ENCODE measurements at regions not wholly inside any gene's neighbourhood (a gene's known extent, or its start where the extent isn't known, plus 50 kb on each side); places are given as distances from the start of the nearest gene placed in this dataset.

GRCh38 chr2:76455910-76456309 lies 745.2 kb upstream of the GCFC2 start:
- DNase-seq (ENCODE audit: low read depth in 3 of 3) = no peak

DNA sequence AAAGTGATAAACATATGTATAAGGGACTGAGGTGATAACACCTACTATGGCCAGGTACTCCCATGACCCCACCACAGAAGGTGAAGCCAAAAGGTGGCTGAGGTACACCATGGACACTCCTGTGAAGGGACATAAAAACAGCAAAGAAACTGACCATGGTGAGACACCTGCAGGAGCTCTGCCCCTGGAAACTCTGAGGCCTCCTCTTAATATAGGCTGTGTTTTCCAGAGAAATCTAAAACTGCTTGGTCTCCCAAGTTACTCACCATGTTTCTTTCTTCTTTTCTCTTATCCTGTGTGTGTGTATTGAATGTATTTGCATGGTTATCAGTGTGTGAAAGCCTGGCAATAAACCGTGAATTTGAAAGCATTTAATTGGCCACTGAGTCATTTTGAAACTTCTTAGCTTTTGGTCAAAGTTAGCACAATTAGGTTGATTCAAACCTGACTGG lies 739.3 kb upstream of the GCFC2 start:
- no peak for DNase-seq (ENCODE audit: low read depth in 3 of 3)

DNA sequence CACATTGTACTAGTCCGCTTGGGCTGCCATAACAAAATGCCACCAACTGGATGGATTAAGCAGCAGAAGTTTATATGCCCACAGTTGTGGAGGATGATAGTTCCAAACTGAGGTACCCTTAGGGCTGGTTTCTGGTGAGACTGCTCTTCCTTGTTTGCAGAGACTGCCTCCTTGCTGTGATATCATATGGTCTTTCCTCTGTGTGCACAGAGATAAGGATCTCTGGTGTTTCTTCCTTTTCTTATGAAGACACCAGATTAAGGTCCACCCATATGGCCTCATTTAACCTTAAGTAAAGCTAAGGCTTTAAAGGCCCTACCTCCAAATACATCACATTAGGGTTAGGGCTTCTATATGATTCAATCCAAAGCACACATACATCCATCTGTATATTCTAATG lies 738.2 kb upstream of the GCFC2 start:
- no peak for DNase-seq (ENCODE audit: low read depth in 3 of 3)

GRCh38 chr2:76447294-76447693 lies 736.6 kb upstream of the GCFC2 start:
- no peak for DNase-seq (ENCODE audit: low read depth in 3 of 3)

DNA sequence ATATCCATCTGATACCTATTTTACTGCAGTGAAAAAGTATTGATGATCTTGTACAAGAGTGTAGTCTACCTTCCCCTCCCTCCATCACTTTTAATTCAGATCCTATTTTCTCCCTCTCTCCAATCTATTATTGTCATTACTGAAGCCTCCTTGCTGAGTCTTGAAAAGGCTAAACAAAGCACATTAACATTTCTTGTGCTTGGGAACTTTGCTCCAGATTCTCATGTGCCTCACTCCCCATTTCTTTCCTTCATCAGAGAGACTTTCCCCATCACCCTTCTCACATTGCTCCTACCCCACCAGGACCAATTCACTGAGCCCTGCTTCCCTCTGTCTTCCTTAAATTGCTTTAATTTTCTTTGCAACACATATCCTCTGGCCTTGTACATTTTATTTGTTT lies 736.2 kb upstream of the GCFC2 start:
- no peak for DNase-seq (ENCODE audit: low read depth in 3 of 3)

- no peak for DNase-seq (ENCODE audit: low read depth in 3 of 3)
These were observed 735.2 kb upstream of the GCFC2 start for GRCh38 chr2:76445880-76446279.

GRCh38 chr2:76444732-76445131 lies 734.0 kb upstream of the GCFC2 start:
- no peak for DNase-seq (ENCODE audit: low read depth in 3 of 3)

DNA sequence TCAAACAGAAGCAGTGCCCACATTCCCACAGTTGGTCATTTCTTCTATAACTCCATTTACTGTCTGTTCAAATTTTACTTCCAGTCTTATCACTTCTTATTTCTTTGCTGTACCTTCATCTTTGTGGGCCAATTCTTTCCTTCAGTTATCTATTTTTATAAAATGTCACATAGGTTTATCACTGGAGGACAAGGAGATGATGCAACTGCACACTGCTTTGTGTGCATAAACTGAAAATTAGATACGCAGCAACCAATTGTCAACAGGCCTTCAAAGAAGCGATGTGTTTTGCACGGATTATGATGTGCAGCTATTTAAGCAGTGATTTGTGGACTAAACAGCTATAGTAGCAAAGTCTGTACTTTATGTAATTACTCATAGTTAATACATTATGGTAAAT lies 726.8 kb upstream of the GCFC2 start:
- DNase-seq (ENCODE audit: low read depth in 3 of 3) = no peak

DNA sequence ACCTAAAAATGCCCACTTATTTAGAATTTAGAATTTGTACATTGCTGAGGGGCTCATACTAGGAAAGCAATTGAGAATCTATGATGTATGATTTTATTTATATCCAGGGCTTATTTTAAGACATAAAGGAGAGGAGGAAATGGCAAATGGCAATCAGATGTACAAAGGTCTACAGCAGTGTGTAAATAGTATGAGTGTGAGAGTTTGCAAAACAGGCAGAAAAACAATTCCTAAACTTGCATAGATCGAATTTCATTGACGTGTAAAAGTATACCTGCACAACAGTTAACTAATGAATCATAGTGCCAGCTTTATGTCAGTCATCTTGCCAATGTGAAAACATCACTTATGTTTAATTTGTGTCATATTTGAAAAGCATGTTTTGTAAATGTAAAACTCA lies 718.7 kb upstream of the GCFC2 start:
- no peak for DNase-seq (ENCODE audit: low read depth in 3 of 3)

DNA sequence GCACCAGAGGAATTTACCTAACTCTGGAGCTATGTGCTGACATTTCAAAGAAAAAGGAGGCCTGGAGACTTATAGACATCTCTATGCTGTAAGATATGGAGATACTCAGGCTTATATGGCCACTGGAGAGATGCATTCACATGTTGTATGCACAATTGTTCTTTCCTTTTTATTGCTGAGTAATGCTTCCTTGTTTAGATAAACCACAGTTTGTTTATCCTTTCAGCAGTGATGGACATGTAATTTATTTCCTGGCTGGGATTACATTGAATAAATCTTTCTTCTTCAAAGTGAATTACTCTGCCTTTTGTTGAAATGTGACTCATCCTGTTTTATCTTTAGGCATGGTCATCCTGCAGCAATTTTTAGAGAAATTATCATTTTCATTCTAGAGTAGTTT lies 716.7 kb upstream of the GCFC2 start:
- DNase-seq (ENCODE audit: low read depth in 3 of 3) = no peak

- no peak for DNase-seq (ENCODE audit: low read depth in 3 of 3)
These were observed 705.1 kb upstream of the GCFC2 start for GRCh38 chr2:76415821-76416220.

GRCh38 chr2:76413436-76413835 lies 702.7 kb upstream of the GCFC2 start:
- no peak for DNase-seq (ENCODE audit: low read depth in 3 of 3)

GRCh38 chr2:76406134-76406855 lies 695.6 kb upstream of the GCFC2 start:
- no peak for DNase-seq (ENCODE audit: low read depth in 3 of 3)

- no peak for DNase-seq (ENCODE audit: low read depth in 3 of 3)
These were observed 682.6 kb upstream of the GCFC2 start for GRCh38 chr2:76393356-76393755.

DNA sequence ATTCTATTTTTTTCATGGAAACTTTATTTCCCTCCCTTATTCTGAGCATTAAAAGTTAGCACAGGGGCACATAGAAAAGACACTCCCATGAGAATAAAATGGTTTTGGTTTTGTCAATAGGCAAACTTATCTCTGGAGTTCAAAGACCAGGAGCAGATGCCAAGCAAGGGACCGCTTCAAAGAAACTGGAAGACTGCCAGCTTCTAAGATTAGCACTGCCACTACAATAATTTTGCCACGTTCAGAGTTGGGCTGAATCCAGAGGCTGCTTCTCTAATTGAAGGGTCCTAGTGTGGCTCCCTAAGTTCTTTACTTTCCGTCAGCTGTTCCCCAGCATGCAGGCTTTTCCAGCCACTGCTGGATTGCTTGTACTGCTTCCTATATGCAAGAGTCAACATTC lies 681.0 kb upstream of the GCFC2 start:
- no peak for DNase-seq (ENCODE audit: low read depth in 3 of 3)

DNA sequence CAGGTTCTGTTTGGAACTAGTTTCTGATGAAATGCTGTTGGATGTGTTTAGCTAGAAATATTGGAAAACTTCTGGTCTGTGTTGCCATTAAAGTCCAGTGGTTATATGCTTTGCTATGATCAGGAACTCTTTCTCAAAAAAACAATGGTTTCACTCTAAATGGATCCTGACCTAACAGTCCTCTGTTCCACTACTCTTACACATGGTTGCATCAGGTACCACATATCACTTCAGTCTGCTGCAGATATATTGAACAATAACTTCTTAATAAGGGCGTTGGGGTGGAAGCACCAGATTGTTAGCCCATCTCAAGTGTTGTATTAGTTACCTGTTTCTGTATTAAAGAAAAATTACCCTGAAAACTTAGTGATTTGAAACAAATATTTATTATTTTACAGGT lies 676.6 kb upstream of the GCFC2 start:
- no peak for DNase-seq (ENCODE audit: low read depth in 3 of 3)

GRCh38 chr2:76385943-76386342 lies 675.2 kb upstream of the GCFC2 start:
- no peak for DNase-seq (ENCODE audit: low read depth in 3 of 3)

- no peak for DNase-seq (ENCODE audit: low read depth in 3 of 3)
These were observed 670.9 kb upstream of the GCFC2 start for GRCh38 chr2:76381624-76382023.

DNA sequence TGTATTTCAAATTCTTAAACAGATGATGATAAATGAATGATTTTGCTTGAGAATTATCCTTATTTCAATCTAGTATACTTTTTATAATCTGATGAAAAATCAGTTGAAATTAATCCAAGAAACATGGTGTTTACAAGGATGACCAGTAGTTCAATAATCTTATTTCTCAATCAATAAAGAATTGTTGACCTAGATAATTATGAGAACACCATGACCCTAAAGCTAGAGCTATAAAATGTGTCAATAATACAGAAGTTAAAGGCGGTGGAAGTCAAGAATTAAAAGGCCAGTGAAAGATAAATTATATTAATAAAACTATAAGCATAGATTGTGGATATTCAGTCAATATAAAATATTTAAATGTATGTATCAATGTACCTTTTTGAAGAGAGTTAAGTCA lies 667.4 kb upstream of the GCFC2 start:
- DNase-seq (ENCODE audit: low read depth in 3 of 3) = no peak

GRCh38 chr2:76341439-76341838 lies 630.7 kb upstream of the GCFC2 start:
- DNase-seq (ENCODE audit: low read depth in 3 of 3) = no peak

- DNase-seq (ENCODE audit: low read depth in 3 of 3) = no peak
These were observed 622.2 kb upstream of the GCFC2 start for GRCh38 chr2:76332871-76333270.

DNA sequence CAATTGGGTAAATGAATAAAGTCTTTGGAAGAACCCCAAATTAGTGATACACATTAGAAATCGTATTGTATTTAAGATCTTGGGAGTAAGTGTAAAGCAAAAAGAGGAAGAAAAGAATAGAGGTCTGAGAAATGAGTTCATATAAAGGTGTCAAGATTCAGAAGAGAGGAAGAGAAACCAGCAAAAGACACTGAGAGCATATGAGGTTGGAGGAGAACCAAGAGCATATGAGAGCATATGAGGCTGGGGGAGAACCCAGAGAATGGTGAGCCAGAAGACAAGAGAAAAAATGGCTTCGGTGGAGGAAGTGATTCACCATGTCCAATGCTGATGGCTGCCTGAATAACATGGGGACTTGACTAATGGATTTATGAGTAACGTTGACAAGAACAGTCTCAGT lies 620.1 kb upstream of the GCFC2 start:
- DNase-seq (ENCODE audit: low read depth in 3 of 3) = no peak

GRCh38 chr2:76326636-76327035 lies 615.9 kb upstream of the GCFC2 start:
- no peak for DNase-seq (ENCODE audit: low read depth in 3 of 3)

GRCh38 chr2:76323381-76323780 lies 612.7 kb upstream of the GCFC2 start:
- DNase-seq (ENCODE audit: low read depth in 3 of 3) = no peak

Data from stimulated activated CD4-positive, alpha-beta T cell treated with anti-CD3 and anti-CD28 coated beads, TNF-alpha, amount 100 ng/mL, for 24 hours (primary cell).